K562 (cell line): ENCODE measurements at regions not wholly inside any gene's neighbourhood (a gene's known extent, or its start where the extent isn't known, plus 50 kb on each side); places are given as distances from the start of the nearest gene placed in this dataset.

Source experiments
- ETV1 ChIP-seq: fragments of 450-650 bp; conservative IDR thresholded peaks from 2 replicates; pipeline ENCODE4 v1.6.1; 2016; ENCODE audit warnings: missing genetic modification characterization, control low read depth, low read depth, missing compliant biosample characterization
- FOXJ2 ChIP-seq: fragments of 200-800 bp; sonication (Bioruptor generic); IDR thresholded peaks from 2 replicates; pipeline ENCODE4 v1.6.1; 2016; ENCODE audit warnings: missing genetic modification characterization, missing compliant biosample characterization
- GABPB1 ChIP-seq: sonication (generic); formaldehyde crosslinking; IDR thresholded peaks from 2 replicates; pipeline ENCODE4 v1.8.0; 2022; ENCODE audit warnings: mild to moderate bottlenecking, missing genetic modification reagents
- HNRNPLL ChIP-seq: fragments of 200-400 bp; formaldehyde crosslinking; IDR thresholded peaks from 2 replicates; pipeline ENCODE4 v1.6.1; 2017; ENCODE audit warnings: low read length, low read depth, mild to moderate bottlenecking; ENCODE audit not compliant: poor library complexity, severe bottlenecking
- ILF3 ChIP-seq: fragments of 450-650 bp; IDR thresholded peaks from 2 replicates; pipeline ENCODE4 v1.6.1; 2018; ENCODE audit warnings: antibody characterized with exemption, mild to moderate bottlenecking, moderate library complexity, borderline replicate concordance
- NR2F6 ChIP-seq: fragments of 450-650 bp; formaldehyde crosslinking; IDR thresholded peaks from 2 replicates; pipeline ENCODE4 v1.4.0; 2020; ENCODE audit warnings: mild to moderate bottlenecking
- TCF3 ChIP-seq: sonication (generic); formaldehyde crosslinking; IDR thresholded peaks from 2 replicates; pipeline ENCODE4 v1.4.0; 2020; ENCODE audit warnings: mild to moderate bottlenecking, missing genetic modification reagents
- ZBTB17 ChIP-seq: fragments of 450-650 bp; formaldehyde crosslinking; IDR thresholded peaks from 2 replicates; pipeline ENCODE4 v1.4.0; 2020; ENCODE audit warnings: mild to moderate bottlenecking
- ZBTB9 ChIP-seq: fragments of 450-650 bp; formaldehyde crosslinking; IDR thresholded peaks from 2 replicates; pipeline ENCODE4 v1.4.0; 2020; ENCODE audit warnings: mild to moderate bottlenecking, moderate library complexity
- ZKSCAN3 ChIP-seq: fragments of 250-450 bp; sonication (Bioruptor Pico); IDR thresholded peaks from 2 replicates; pipeline ENCODE4 v1.4.0; 2020
- ZNF175 ChIP-seq: fragments of 200-800 bp; sonication (Bioruptor generic); IDR thresholded peaks from 2 replicates; pipeline ENCODE4 v1.6.1; 2016; ENCODE audit warnings: low read depth, mild to moderate bottlenecking, missing genetic modification characterization, missing compliant biosample characterization
- ZNF316 ChIP-seq: fragments of 450-650 bp; IDR thresholded peaks from 2 replicates; pipeline ENCODE4 v1.6.1; 2016
- ZNF398 ChIP-seq: fragments of 250-450 bp; sonication (Bioruptor Pico); IDR thresholded peaks from 2 replicates; pipeline ENCODE4 v1.8.0; 2021; ENCODE audit warnings: moderate library complexity, mild to moderate bottlenecking, inconsistent platforms
- ZNF511 ChIP-seq: sonication (generic); formaldehyde crosslinking; IDR thresholded peaks from 2 replicates; pipeline ENCODE4 v1.8.0; 2022; ENCODE audit warnings: mild to moderate bottlenecking, missing genetic modification reagents
- ZNF584 ChIP-seq: fragments of 200-800 bp; sonication (Bioruptor generic); IDR thresholded peaks from 2 replicates; pipeline ENCODE4 v1.6.1; 2016; ENCODE audit warnings: low read depth, mild to moderate bottlenecking, missing genetic modification characterization, missing compliant biosample characterization
- ZNF589 ChIP-seq: fragments of 200-800 bp; sonication (Bioruptor generic); IDR thresholded peaks from 2 replicates; pipeline ENCODE4 v1.6.1; 2016; ENCODE audit warnings: low read depth, missing genetic modification characterization, missing compliant biosample characterization
- TF ChIP-seq, protein P1 (sequence below): fragments of 450-650 bp; formaldehyde crosslinking; IDR thresholded peaks from 2 replicates; pipeline ENCODE4 v1.4.0; 2020; ENCODE audit warnings: mild to moderate bottlenecking, moderate library complexity

DNA sequence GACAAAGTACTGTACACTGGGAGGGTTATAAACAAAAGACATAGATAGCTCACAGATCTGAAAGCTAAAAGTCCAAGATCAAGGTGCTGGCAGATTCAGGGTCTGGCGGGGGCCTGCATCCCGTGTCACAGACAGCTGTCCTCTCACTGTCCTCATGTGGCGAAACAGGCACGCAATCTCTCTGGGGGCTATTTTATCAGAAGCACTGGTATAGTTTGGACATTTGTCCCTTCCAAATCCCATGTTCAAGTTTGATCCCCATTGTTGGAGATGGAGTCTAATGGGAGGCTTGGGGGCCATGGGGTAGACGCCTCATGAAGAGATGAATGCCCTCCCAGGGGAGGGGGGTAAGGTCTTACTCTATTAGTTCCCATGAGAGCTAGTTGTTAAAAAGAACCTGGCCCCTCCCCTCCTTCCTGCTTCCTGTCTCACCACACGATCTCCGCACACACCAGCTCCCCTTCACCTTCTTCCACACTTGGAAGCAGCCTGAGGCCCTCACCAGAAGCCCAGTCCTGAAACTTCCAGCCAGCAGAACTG, 72.5 kb upstream of the UCN3 start (continued):
- TF ChIP-seq ZNF511 (CRISPR knock-in tag) = no peak
- no peak for TF ChIP-seq FOXJ2 (tag)
- TF ChIP-seq ZBTB9 (CRISPR knock-in tag) = peak; percentile 2; the same call in 1 of the 2 replicates
- TF ChIP-seq ZBTB17 (CRISPR knock-in tag) = 0 out of 2 replicates have a peak, but pooled peaks have one; percentile 21
- peak; percentile 32; the same call in 1 of the 2 replicates for TF ChIP-seq ZNF175 (CRISPR knock-in tag)
- TF ChIP-seq ZNF589 (CRISPR knock-in tag) = peak; percentile 93; the same call in 1 of the 2 replicates
- no peak for TF ChIP-seq ZKSCAN3 (CRISPR knock-in tag)
- no peak for TF ChIP-seq GABPB1 (CRISPR knock-in tag)
- no peak for TF ChIP-seq ZNF316
- TF ChIP-seq ETV1 (tag) = no peak
- TF ChIP-seq ZNF398 (CRISPR knock-in tag) = no peak
- TF ChIP-seq TCF3 = no peak
- TF ChIP-seq ZNF584 (CRISPR knock-in tag) = 0 out of 2 replicates have a peak, but pooled peaks have one; percentile 10
- TF ChIP-seq, protein P1, sequence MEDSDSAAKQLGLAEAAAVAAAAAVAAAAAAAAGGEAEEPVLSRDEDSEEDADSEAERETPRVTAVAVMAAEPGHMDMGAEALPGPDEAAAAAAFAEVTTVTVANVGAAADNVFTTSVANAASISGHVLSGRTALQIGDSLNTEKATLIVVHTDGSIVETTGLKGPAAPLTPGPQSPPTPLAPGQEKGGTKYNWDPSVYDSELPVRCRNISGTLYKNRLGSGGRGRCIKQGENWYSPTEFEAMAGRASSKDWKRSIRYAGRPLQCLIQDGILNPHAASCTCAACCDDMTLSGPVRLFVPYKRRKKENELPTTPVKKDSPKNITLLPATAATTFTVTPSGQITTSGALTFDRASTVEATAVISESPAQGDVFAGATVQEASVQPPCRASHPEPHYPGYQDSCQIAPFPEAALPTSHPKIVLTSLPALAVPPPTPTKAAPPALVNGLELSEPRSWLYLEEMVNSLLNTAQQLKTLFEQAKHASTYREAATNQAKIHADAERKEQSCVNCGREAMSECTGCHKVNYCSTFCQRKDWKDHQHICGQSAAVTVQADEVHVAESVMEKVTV (CRISPR knock-in tag) = no peak
- TF ChIP-seq HNRNPLL = no peak
- no peak for TF ChIP-seq NR2F6 (CRISPR knock-in tag)
- TF ChIP-seq ILF3 = no peak
